HEK293 (cell line): ENCODE measurements at regions not wholly inside any gene's neighbourhood (a gene's known extent, or its start where the extent isn't known, plus 50 kb on each side); places are given as distances from the start of the nearest gene placed in this dataset.

Experiments
- CTCF ChIA-PET: fragments of 350-600 bp; formaldehyde crosslinking; extraction: SDS; loops from one replicate; lab custom pipeline; 2021; ENCODE audit warnings: antibody characterized with exemption; lab: Yijun Ruan, JAX
- POLR2A ChIA-PET: fragments of 300-600 bp; formaldehyde crosslinking; extraction: SDS; loops from one replicate; lab custom pipeline; 2020; ENCODE audit warnings: antibody characterized with exemption, inconsistent platforms; lab: Yijun Ruan, JAX
- H3K27ac ChIP-seq: fragments of 200-500 bp; sonication (Bioruptor generic); 2 replicates; pipeline ENCODE4 v1.5.1; 2014; ENCODE audit warnings: low read depth, low read length, control low read depth, inconsistent platforms; ENCODE audit errors: extremely low read depth
- H3K36me3 ChIP-seq, 2 experiments: fragments of 200-500 bp in 1 of 2; sonication (Bioruptor generic) in 1 of 2; 1 replicate in 1 of 2; 2 replicates in 1 of 2; pipeline ENCODE4 v1.5.1; 2014 to 2017; ENCODE audit warnings: inconsistent platforms in 2 of 2, low read length in 2 of 2; ENCODE audit not compliant: control insufficient read depth in 2 of 2, insufficient read depth in 1 of 2
- H3K4me1 ChIP-seq: fragments of 200-500 bp; sonication (Bioruptor generic); 2 replicates; pipeline ENCODE4 v1.5.1; 2014; ENCODE audit warnings: mild to moderate bottlenecking, low read length, inconsistent platforms; ENCODE audit not compliant: control insufficient read depth, insufficient read depth
- H3K4me3 ChIP-seq: 2 replicates; pipeline ENCODE4 v1.5.1; 2011; ENCODE audit warnings: low read depth, mild to moderate bottlenecking, control low read depth, low read length, moderate library complexity
- H3K9me3 ChIP-seq: fragments of 200-500 bp; sonication (Bioruptor generic); 2 replicates; pipeline ENCODE4 v1.5.1; 2014; ENCODE audit warnings: low read depth, low read length, inconsistent platforms; ENCODE audit not compliant: control insufficient read depth, insufficient read depth
- BCL11B ChIP-seq: fragments of 450-650 bp; formaldehyde crosslinking; IDR thresholded peaks from 2 replicates; pipeline ENCODE4 v1.5.1; 2016; ENCODE audit warnings: low read depth, missing biosample characterization, missing genetic modification characterization
- BCL6B ChIP-seq: fragments of 450-650 bp; formaldehyde crosslinking; IDR thresholded peaks from 2 replicates; pipeline ENCODE4 v1.5.1; 2017; ENCODE audit warnings: missing biosample characterization, missing genetic modification characterization
- ELK4 ChIP-seq: IDR thresholded peaks from 2 replicates; pipeline ENCODE4 v1.6.1; 2011; ENCODE audit warnings: mild to moderate bottlenecking, low read depth, low read length, borderline replicate concordance
- FEZF1 ChIP-seq: fragments of 450-650 bp; formaldehyde crosslinking; IDR thresholded peaks from 2 replicates; pipeline ENCODE4 v1.5.1; 2016; ENCODE audit warnings: missing biosample characterization, missing genetic modification characterization
- GFI1B ChIP-seq: fragments of 450-650 bp; formaldehyde crosslinking; IDR thresholded peaks from 2 replicates; pipeline ENCODE4 v1.5.1; 2016; ENCODE audit warnings: missing biosample characterization, missing genetic modification characterization
- GLIS2 ChIP-seq: fragments of 450-650 bp; formaldehyde crosslinking; IDR thresholded peaks from 2 replicates; pipeline ENCODE4 v1.5.1; 2016; ENCODE audit warnings: missing biosample characterization, missing genetic modification characterization
- REST ChIP-seq: fragments of 450-650 bp; formaldehyde crosslinking; IDR thresholded peaks from 2 replicates; pipeline ENCODE4 v1.5.1; 2016; ENCODE audit warnings: missing biosample characterization, missing genetic modification characterization
- SP7 ChIP-seq: fragments of 450-650 bp; formaldehyde crosslinking; IDR thresholded peaks from 2 replicates; pipeline ENCODE4 v1.5.1; 2016; ENCODE audit warnings: missing biosample characterization, missing genetic modification characterization
- ZBTB17 ChIP-seq: fragments of 450-650 bp; formaldehyde crosslinking; IDR thresholded peaks from 2 replicates; pipeline ENCODE4 v1.5.1; 2016; ENCODE audit warnings: missing biosample characterization, missing genetic modification characterization
- ZNF121 ChIP-seq: fragments of 450-650 bp; formaldehyde crosslinking; IDR thresholded peaks from 2 replicates; pipeline ENCODE4 v1.5.1; 2016; ENCODE audit warnings: missing biosample characterization, missing genetic modification characterization
- ZNF140 ChIP-seq: fragments of 450-650 bp; formaldehyde crosslinking; IDR thresholded peaks from 2 replicates; pipeline ENCODE4 v1.5.1; 2016; ENCODE audit warnings: missing biosample characterization, missing genetic modification characterization
- ZNF175 ChIP-seq: fragments of 450-650 bp; formaldehyde crosslinking; IDR thresholded peaks from 2 replicates; pipeline ENCODE4 v1.5.1; 2016; ENCODE audit warnings: missing biosample characterization, missing genetic modification characterization
- ZNF274 ChIP-seq, 2 experiments: fragments of 200-500 bp in 1 of 2; fragments of 450-650 bp in 1 of 2; sonication (Bioruptor generic) in 1 of 2; formaldehyde crosslinking in 1 of 2; IDR thresholded peaks; 2 replicates each; pipeline versions ENCODE4 v1.5.1 to v1.6.1; 2014 to 2016; ENCODE audit warnings: borderline replicate concordance in 1 of 2, inconsistent platforms in 1 of 2, low read length in 1 of 2, missing biosample characterization in 1 of 2, missing genetic modification characterization in 1 of 2
- ZNF510 ChIP-seq: fragments of 450-650 bp; formaldehyde crosslinking; IDR thresholded peaks from 2 replicates; pipeline ENCODE4 v1.5.1; 2018; ENCODE audit warnings: mild to moderate bottlenecking, missing genetic modification characterization, missing biosample characterization; ENCODE audit not compliant: insufficient replicate concordance
- ZNF521 ChIP-seq: fragments of 450-650 bp; formaldehyde crosslinking; IDR thresholded peaks from 2 replicates; pipeline ENCODE4 v1.5.1; 2017; ENCODE audit warnings: missing biosample characterization, mild to moderate bottlenecking, missing genetic modification characterization
- ZNF561 ChIP-seq: fragments of 450-650 bp; IDR thresholded peaks from 2 replicates; pipeline ENCODE4 v1.5.1; 2018; ENCODE audit warnings: missing biosample characterization, missing genetic modification characterization, borderline replicate concordance
- ZNF596 ChIP-seq: fragments of 450-650 bp; IDR thresholded peaks from 2 replicates; pipeline ENCODE4 v1.5.0; 2018; ENCODE audit warnings: missing biosample characterization, mild to moderate bottlenecking, missing genetic modification characterization, moderate library complexity
- ZNF639 ChIP-seq: fragments of 450-650 bp; formaldehyde crosslinking; IDR thresholded peaks from 2 replicates; pipeline ENCODE4 v1.5.1; 2016; ENCODE audit warnings: missing biosample characterization, missing genetic modification characterization
- ZNF654 ChIP-seq: fragments of 450-650 bp; formaldehyde crosslinking; IDR thresholded peaks from 2 replicates; pipeline ENCODE4 v1.5.1; 2016; ENCODE audit warnings: low read depth, missing biosample characterization, missing genetic modification characterization
- ZNF785 ChIP-seq: fragments of 450-650 bp; formaldehyde crosslinking; IDR thresholded peaks from 2 replicates; pipeline ENCODE4 v1.5.1; 2016; ENCODE audit warnings: missing biosample characterization, missing genetic modification characterization
- ZSCAN23 ChIP-seq: fragments of 450-650 bp; formaldehyde crosslinking; IDR thresholded peaks from 2 replicates; pipeline ENCODE4 v1.5.1; 2016; ENCODE audit warnings: missing biosample characterization, missing genetic modification characterization

- Histone ChIP-seq H3K27ac (no peak overlapping the region), H3K36me3 (no peaks in the 10 kb centered on the region), H3K4me3 (no peak overlapping the region), H3K4me1 (no peaks in the 10 kb centered on the region), H3K9me3 (no peaks in the 10 kb centered on the region)
- ChIA-PET POLR2A (no interaction called here), CTCF (interaction anchor here (0.7 kb wide), 1 partner anchor 503 kb away, joined by 5 read pairs; no protein-coding TSS in a partner anchor)
- TF ChIP-seq REST (tag by site-specific recombination) (no peak), ZNF274 (IDR thresholded peaks at IDR 0.05; ENCODE audit: low read length) (no peak), ZNF274 (tag by site-specific recombination; IDR thresholded peaks at IDR 0.05; ENCODE audit: borderline replicate concordance) (no peak), ZNF785 (no peak), BCL6B (tag by site-specific recombination) (no peak), ZNF510 (tag by site-specific recombination) (no peak), FEZF1 (tag by site-specific recombination) (no peak), BCL11B (tag by site-specific recombination) (no peak), ZNF596 (tag by site-specific recombination) (no peak), ZNF561 (tag by site-specific recombination) (no peak)
Measured at GRCh38 chr6:19538096-19538495, 299.1 kb upstream of the ID4 start.

- CTCF ChIA-PET: no interaction called here
Measured at GRCh38 chr6:19547507-19547906, 289.7 kb upstream of the ID4 start.

More at GRCh38 chr6:19547507-19547906, 289.7 kb upstream of the ID4 start:
- H3K4me1 ChIP-seq: no peaks in the 10 kb centered on the region
- TF ChIP-seq ZNF121 (no peak), ZSCAN23 (no peak), ZNF175 (no peak), ELK4 (no peak), SP7 (tag by site-specific recombination) (no peak), ZNF654 (tag by site-specific recombination) (no peak), GLIS2 (tag by site-specific recombination) (no peak), GFI1B (tag by site-specific recombination) (no peak), ZNF140 (no peak), ZNF639 (tag by site-specific recombination) (no peak), ZNF521 (tag by site-specific recombination) (no peak), ZBTB17 (tag by site-specific recombination) (no peak)
- no peaks in the 10 kb centered on the region for H3K36me3 ChIP-seq
- POLR2A ChIA-PET: no interaction called here
- no peaks in the 10 kb centered on the region for H3K9me3 ChIP-seq
- no peak overlapping the region for H3K27ac ChIP-seq
- H3K4me3 ChIP-seq: no peak overlapping the region
